GM21381 (cell line): ENCODE measurements at regions not wholly inside any gene's neighbourhood (a gene's known extent, or its start where the extent isn't known, plus 50 kb on each side); places are given as distances from the start of the nearest gene placed in this dataset.

Experiments used
- ATAC-seq: cut with Tn5 transposase; IDR thresholded peaks from one replicate; pipeline ENCODE4 v1.9.1; 2021; ENCODE audit warnings: mild to moderate bottlenecking, moderate library complexity; ENCODE audit not compliant: unreplicated experiment

DNA sequence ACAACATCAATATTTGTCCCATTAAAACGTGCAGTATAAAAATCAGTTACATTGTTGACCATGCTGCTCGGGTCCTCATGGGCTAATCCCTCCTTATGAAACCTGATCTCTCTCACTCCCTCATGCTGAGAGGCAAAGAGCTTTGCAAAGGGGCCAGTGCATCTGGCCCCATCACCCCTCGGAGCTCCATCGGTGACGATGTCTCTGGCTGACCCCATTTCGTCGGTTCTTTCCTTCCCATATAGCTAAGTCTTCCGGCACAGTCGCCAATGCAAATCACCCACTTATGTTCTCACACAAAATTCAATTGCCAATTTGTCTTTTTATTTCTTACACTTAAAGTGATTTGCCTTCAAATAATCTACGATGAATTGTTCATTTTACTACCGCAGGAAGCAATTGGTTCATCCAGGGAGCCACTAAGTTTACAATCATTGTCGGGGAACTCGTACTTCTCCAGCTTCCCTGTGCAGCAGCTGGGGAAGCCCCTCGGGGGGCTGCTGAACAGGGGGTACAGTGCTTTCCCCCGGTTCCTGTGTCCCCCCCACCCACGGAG, 199.8 kb upstream of the CDH4 start:
- ATAC-seq = no peak

DNA sequence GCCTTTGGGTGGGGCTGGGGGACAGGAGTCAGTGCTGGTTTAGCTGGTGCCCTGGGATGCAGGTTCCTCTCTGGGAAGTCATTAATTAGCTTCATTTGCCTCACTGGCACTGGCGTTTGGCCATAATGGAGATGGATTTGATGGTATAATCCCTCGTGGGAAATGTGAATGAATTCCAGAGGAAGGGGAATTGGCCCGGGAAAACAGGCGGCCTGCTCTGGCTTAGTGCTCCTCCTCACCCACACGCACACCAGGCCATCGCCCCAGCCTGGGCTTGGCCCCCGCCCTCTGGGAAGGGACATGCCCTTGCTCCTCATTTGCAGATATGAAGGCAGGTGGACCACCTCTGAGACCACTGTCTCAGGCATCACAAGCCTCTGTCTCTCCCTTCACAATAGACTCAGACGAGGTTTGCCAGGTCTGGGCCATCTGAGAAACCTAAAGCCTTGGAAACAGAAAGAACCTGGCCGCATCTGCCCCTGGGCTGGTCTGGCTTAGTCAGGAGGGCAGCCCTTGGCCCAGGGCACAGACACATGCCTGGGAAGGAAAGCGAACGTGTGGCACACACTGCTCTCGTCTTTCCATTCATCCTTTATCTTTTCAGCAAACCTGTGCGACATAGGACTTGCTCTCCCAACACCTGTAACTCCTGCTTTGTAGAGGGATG, 199.2 kb upstream of the CDH4 start:
- ATAC-seq = no peak

DNA sequence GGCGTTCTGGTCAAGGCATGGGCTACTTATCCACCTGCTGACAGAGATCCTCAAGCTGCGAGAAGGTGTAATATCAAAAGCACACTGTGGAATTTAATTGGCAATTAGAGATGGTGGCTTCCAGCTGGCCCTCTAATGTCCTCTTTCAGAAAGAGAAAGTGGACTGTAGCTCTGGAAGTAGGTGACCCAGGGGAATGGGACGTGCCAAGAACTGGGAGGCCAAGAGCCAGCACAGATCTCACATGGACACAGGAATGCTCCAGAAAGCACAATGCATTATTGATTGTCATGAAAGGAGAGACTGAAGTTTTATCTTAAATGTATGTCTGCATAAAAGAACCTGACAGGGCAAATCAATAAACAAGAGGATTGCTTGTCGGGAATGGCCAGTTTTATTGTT, 198.6 kb upstream of the CDH4 start:
- no peak for ATAC-seq

DNA sequence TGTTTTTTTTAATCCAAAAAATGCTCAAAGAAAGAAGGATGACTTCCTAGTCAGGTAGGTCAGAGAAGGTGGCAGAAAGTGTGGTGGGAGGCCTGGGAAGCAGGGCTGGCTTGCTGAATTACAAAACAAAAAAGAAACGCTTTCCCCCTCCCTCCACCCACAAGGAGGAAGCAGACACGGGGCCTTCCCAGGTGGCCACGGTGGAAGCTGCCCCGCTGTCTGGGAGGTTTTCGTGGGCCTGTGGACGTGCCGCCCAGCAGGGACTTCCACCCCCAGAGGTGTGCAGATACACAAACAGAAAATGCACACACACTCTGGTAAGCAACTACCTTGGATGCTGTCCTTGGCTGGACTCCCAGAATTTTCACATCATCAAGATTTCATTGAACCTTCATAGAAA, 198.2 kb upstream of the CDH4 start:
- no peak for ATAC-seq

DNA sequence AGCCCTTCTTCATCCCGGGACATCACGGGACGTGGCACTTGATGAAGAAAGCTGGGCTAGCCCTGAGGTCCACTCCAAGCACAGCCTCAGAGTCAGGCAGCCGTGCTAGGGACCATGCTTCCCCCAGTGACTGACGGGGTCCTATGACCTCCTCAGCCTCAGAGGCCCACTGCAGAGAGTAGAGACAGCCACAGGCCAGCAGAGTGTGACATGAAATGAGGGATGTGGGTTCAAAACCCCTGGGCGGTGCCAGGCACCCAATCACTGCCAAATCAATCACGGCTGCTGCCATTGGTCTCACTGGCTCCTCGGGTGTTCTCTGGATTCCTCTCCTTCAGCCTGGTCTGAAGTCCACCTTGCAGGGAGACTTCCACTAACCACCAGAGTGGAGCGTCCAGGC, 197.7 kb upstream of the CDH4 start:
- no peak for ATAC-seq

DNA sequence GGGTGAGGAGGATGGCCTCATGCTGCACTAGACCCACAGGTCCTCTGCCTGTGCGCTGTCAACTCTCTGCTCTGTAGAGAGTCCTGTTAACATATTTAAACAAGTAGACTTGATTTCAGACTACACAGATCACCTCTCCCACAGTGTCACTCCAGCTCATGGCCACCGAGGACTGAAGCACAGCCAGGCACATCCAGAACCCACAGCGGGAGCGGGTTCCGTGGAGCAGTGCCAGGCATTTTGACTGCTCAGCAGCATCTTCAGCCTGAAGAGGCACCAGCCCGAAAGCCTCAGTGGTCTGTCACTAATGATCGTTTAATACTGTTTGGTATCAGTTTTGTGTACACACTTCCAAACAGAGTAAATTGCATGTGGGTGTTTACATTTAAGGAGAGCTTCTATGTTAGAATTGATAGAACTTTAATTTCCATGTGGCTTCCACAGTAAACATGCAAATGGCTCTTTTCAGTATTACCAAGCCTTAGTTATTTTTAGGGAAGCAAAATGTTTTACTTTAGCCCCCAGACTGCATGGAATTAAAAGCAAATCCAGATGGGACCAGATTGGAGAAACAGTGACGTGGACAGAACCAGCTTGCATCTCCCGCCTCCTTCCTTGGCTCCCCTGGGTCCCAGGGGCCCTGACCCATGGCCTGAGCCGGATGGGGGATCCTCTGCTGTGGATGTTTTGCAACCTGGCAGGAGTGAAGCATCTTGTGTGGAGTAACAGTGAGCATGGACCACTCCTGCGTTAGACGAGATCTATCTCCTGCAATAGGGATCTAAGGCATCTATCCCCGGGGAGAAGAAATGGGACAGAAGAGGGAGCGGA, 196.7 kb upstream of the CDH4 start:
- ATAC-seq = no peak

DNA sequence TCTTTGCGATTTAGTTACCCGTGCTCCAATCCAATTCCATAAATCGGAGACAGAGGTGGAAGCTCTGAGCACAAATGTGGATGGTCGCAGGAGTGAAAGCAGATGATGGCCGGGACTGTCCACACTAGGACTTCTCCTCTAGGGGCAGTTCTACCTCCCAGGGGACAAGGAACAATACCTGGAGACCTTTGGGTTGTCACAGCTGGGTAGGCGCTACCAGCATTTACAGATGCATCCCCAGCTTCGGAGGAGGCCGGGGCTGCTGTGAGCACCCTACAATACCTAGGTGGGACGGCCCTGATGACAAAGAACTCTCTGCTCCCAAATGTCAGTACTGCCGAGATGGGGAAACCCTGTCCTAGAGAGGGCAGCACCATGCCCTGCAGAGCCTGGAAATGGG, 195.9 kb upstream of the CDH4 start:
- no peak for ATAC-seq

DNA sequence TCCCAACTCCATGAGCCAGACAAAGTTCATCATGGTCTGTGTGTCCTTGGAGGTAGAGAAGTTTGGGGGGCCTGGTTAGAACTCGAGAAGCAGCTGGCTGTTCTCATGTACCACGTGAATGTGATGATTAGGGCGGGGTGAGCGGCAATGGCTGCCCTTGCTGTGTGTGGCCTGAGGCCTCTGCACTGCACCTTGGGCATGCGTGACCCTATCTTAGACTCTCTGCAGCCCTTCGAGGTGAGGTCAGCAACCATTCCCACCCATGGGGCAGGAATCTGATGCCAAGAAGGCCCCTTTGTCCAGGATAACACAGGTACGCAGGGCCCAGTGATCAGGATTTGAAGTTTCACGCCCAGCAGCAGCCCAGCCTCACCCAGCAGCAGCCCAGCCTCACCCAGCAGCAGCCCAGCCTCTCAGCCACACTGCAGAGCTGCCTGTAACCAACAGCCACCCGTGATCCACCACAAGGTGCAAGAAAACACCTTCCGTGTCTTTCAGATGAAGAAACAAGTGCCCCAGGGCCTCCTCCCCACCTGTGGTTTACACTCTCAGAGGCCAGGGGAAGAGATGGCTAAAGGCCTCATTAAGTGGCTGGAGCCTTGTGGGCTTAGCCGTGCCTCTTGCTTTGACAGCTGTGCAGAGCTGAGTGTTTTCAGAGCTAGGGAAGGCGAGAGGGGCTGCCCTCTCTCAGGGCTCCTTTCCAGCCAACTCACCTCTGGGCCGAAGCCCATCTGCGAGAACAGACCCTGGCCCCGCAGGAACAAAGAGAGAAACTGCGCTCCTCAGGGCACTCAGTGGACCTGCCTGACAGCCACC, 195.2 kb upstream of the CDH4 start:
- ATAC-seq = no peak

DNA sequence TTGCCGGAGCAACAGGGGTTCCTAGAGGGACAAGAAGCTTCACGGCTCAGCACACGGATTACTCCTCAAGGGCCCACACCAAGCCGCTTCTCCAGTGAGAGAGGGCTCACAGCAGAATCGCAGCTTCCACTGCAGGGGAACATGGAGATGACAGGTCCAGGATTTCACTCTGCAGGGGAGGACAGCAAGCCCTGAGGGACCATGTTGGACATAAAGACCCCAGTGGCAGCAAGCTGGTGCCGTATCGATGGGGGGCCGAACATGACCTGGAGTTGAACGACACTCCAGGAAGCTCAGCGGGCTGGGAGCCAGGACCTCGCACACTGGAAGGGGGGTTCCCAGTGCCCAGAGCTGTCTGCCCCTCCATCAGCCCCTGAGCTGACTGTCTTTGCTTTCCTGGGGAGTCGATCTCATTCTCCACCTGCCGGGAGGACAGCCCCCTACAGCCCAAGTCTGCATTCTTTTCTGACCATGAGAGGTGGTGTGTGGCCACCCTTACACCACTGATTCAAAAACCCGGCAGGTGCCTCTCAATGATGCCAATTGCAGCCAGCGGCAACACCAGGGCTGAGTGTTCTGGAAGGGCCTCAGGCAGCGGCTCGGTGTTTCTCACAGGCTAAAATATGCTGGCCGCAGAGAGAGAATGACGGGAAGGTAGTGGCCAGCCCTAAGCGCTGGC, 194.5 kb upstream of the CDH4 start:
- no peak for ATAC-seq

DNA sequence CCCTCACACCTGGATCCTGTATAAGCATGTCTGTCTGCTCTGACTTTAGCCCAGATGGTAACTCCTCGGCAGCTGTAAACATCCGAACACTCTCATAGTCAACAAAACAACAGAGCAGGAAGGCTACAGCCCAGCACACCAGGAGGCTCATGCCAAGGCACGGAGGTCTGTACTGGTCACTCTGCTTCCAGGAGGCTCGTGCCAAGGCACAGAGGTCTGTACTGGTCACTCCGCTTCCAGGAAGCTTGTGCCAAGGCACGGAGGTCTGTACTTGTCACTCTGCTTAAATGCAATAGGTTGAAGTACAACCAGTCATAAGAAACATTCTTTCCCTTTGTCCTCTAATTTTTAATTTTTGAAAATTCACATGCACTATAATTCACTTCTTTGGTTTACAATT, 190.1 kb upstream of the CDH4 start:
- ATAC-seq = no peak

DNA sequence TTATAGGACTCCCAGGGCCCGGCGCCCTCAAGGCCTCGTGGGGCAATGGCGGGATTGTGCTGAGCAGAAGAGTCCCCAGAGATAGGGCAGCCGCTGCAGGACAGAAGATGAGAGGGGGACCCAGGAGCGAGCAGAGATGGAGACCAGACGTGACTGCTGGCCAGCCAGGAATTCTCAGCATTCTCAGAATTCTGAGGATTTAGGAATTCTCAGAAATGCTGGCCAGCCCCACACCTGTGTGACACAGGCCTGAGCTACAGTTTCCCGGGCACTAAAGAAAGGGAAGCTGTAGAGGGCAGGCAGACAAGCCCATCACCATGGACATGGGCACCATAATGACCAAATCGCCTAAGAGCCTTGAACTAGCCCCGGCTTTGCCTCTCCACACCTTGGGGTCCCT, 186.2 kb upstream of the CDH4 start:
- no peak for ATAC-seq

DNA sequence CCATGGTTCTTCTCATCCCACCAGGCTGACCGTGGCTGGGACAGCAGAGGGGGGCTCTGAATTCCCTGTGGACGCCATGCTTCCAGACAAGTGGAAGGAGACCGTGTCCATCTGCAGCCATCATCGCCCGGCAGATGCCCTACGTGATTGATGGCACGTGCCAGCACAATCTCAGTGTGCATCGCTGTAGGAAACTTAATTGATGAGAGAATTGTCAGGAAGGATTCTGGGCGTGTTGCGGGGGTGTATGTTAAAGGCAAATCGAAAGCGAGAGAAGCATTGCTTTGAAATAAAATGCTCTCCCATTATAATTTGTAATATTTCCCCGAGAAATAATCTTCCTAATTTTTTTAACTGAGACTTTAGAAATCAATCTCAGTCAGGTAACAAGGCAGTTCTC, 185.5 kb upstream of the CDH4 start:
- no peak for ATAC-seq

DNA sequence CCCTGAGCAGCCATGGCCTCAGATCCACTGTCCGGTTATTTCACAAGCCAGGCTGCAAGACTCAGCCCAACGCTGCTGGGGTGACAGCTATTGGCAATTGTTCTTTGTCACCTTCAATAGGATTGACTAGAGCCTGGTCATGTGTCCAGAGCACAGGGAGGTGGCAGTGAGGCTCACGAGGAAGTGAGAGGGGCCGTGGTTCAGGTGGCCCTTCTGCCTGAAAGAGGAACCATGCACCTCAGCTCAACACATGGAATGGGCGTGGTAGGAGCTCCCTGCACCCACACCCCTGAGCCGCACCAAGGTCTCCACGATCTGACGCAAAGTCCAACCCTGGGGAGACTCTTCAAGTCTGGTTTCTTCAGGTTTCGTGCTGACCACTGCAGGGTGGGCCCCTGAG, 184.8 kb upstream of the CDH4 start:
- no peak for ATAC-seq

DNA sequence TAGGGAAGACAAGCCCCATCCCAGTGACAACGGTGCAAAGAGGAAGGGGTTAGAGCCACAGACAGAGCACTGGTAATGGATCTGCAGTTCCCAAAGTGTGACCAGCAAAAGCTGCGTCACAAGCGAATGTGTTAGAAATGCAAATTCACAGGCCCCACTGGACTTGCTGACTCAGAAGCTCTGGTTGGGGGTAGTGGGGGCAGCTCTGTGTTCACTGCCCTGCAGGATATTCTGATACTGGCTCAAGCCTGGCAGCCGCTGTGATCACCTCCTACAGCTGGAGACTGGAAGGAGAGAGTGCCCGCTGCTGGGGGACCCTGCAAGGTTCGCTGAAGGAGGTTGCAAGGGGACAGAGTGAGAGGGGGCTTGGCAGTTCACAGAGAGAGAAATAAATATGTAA, 179.7 kb upstream of the CDH4 start:
- no peak for ATAC-seq

DNA sequence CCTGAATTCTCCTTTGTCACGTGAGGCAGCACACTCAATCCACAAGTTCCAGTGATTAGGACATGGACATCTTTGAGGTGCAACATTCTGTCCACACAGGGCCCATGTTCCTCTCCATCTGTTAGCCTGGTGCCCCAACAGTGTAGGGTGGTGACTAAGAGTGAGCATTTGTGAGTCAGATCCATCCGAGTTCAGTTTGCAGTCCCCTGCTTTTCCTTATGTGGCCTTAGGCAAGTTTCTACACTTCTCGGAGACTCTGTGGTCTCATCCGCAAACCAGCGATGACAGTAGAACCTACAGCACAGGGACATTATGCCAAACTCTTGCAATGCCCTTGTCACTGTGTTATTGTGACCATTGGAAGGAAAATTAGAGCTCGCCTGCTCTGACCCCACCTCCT, 178.7 kb upstream of the CDH4 start:
- no peak for ATAC-seq

DNA sequence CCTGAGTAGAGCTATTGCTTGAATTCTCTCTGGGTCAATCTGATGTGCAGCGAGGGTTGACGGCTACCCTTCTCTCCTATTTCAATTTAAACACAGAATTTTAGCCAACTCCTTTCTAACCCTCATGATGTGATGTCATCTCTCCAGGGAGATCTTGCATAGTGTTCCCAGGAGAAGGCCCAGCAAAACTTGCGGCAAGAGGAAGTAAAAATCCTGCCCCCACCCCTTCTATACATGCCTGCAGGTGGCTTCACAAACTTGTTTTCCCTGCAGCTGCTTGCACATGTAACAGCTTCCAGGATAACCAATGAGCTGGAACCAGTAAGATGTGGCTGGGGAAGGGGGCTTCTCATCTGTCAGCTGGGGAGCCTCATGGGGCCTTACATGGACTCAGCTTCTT, 169.3 kb upstream of the CDH4 start:
- ATAC-seq = no peak

DNA sequence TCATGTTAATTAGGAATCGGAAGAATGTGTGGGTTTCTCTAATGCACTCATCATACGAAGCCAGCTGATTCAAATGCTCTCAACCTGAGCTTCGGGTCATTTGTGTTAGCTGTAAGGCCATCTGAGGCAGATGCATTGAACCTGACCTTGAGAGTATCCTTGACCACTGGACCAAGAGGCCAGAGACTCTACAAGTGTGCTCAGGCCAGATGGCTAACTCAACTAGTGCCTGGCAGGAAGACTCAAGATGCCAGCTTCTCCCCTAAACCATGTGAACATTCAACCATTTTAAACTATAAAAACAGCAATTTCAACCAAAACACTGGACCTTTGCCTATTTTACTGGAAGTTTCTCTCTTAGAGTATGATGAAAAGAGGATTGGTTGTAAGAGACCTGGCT, 168.6 kb upstream of the CDH4 start:
- no peak for ATAC-seq

DNA sequence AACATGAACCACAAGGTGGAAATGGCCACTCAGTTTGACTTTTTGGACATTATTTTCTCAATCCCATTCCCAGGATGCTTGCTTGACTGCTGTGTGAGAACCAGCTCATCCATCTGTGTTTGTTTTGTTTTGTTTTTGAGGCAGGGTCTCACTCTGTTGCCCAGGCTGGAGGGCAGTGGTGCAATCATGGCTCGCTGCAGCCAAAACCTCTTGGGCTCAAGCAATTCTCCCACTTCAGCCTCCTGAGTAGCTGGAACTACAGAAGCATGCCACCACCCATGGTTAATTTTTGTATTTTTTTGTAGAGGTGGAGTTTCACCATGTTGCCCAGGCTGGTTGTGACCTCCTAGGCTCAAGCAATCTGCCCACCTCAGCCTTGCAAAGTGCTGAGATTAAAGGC, 166.0 kb upstream of the CDH4 start:
- no peak for ATAC-seq

DNA sequence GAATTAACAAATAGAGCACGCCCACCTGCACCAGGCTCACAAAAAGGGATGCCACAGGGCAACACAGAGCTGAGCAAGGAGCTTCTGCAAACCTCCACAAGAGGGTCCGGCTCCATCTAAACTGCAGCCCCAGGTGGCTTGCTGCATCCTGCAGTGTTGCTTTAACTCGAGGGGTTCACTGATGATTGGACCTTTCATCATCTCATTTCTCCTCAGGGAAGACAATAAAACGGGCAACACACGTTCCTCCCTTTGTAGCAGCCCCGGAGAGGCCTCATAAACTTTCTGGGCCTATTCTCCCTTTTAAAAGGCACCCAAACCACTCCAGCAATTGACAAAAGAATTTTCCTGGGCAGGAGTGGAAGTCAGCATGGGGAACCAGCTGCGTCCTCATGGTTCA, 161.5 kb upstream of the CDH4 start:
- ATAC-seq = no peak

DNA sequence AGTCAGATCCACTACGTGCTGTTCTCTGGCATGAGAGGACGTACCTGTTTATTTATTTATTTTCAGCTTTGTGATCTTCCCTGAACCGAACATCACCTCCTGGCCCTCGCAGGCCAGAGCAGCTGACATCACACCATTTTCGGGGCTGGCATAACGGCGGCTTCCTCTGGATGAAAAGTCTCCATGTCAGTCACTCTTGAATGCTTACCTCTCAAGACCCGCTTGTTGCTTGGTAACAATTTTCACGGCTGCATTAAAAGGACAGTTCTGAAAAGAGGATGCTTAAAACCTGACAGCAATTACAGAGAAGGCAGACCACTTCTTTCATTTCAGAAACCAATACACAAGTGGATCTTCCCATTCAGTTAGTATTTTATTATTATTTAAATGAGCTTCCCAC, 159.8 kb upstream of the CDH4 start:
- no peak for ATAC-seq

DNA sequence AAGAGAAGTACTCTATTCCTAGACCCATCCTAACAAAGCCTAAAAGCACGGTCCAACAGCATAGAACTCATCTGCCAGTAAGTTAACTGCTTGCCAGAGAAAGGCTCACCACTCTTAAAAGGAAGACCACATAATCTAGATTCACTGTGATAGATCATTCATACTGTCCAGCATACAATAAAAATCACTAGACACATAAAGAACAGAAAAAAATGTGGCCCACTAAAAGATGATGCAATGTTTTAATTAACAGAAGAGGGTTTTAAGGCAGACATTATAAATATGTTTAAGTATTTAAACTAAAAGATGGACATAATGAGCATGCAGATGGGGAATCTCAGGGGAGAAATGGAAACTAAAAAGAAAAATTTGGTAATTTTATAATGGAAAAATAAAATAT, 157.5 kb upstream of the CDH4 start:
- no peak for ATAC-seq
